Activated CD4-positive, alpha-beta T cell treated with anti-CD3 and anti-CD28 coated beads for 24 hours (primary cell): ENCODE measurements at regions not wholly inside any gene's neighbourhood (a gene's known extent, or its start where the extent isn't known, plus 50 kb on each side); places are given as distances from the start of the nearest gene placed in this dataset.
A peak's percentile ranks its signal among the peaks of the same experiment; 100 is the strongest.

Experiments
- DNase-seq, 2 donors: peaks; one replicate each; pipeline ENCODE4 v3.0.0-alpha.2; 2020; ENCODE audit warnings: low read depth in 2 of 2

DNA sequence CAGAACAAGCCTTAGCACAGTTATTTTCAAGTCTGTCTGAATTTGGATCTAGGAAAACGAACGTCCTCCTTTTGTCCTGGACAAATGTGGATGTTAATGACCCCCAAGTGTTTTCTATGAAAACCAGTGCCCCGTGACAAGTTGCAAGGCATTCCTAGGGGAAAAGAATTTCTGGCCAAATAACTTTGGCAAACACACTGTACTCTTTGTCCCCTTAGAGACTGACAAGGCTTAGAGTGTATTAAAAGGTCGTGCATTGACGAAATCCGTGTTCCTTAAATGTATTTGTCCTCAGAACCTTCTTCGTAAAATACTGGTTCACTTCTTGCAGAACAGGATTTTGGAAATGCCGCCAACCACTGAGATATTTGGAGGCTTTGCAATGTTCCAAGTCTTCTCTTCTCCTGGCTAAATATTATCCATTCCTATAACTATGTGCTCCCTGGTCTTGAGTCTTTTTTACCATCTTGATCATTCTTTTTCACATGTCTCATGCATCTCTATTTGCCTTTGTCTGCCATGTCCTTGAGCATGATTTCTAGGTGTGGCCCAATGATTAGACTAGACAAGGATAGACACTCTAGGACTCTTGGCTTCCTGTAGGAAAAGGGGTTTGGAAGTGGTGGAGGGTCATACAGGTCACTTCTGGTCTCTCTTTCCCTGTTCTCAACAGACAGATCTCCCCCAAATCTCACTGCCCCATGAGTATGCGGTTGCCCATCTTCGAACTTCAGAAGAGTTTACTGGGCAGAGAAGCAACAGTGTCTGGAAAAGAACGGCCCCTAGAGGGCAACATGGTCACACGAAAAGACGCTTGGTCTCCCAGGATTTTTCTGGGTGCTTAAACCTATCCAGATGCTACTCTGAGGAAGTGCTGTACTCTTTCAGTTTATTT lies 117.5 kb downstream of the EDEM1 start:
- DNase-seq, result peak; percentile 3 to 23

DNA sequence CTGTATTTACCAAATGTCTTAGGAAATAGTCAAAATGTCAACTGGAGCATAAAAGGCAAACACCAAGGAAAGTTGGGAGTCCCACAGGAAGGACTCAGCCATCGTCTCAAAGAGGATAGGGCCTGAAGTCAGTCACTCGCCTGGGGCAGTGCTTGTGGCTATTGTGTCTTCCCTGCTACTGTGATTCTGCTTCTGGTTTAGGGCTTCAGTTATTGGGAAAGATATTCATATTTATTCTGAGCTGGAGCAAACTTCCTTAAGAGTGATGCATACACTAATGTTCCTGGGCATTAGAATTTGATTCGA lies 118.1 kb downstream of the EDEM1 start:
- DNase-seq, result no peak

DNA sequence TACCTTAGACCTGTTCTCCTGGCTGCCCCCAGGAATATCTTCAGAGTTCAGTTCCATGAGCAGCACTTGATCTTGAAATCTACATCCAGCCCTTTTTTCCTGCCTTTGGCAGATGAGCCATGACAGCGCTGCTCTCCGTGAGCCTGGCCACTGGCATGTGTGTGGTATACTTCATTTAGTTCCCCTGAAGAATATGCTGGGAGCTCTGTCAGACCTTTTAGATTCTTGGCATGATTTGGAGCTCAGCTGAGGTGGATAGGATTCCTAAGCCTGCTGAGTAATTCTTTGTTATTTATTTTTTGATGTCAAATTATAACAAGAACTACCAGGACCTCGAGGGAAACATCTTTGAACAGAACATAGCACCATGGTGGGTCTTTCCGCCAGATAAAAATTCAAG lies 121.7 kb downstream of the EDEM1 start:
- no peak for DNase-seq

DNA sequence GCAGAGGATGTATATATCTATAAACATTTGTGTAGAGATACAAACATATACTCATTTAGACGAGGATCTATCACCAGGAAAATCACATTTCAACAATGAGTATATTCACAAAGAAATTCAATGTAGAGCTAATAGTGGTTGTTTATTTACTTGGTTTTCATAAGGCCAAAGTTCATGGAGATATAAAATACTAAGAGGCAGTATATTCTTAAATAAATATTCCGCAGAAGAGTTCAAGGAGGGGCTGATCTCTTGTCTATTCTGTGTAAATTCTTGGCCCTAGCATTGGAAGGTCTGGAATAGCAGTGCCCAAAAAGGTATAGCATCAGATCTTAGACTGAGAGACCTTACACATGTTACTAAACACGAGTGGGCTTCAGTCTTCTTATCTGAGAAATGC lies 122.1 kb downstream of the EDEM1 start:
- no peak for DNase-seq

DNA sequence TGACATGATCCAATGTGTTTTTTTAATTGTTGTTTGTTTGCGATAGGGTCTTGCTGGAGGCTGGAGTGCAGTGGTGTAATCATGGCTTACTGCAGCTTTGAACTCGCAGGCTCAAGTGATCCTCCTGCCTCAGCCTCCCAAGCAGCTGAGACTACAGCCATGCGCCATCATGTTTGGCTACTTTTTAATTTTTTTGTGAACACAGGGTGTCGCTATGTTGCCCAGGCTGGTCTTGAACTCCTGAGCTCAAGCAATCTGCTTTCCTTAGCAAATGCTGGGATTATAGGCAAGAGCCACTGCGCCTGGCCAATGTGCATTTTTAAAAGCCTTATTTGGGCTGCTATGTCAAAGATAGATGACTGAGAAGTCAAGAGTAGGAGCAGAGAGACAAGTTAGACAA lies 123.0 kb downstream of the EDEM1 start:
- DNase-seq, result no peak

DNA sequence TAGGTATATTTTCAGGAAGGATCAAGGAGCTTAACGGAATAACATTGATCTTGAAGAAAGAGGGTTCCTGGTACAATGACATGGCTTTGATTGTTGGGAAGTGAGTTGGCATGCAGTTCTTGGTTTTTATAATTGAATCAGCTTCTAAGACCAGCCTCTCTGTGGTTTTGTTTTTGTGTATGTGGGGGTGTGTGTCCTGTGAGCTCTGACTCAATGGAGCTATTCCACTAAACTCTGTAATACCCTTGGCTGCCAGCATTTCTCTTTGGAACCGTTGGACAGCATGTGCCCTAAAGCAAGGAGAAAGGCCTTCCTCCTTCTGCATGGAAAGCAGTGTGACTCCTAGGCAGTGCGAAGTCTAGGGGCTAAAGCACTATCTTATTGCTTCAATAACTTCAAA lies 124.8 kb downstream of the EDEM1 start:
- no peak for DNase-seq

DNA sequence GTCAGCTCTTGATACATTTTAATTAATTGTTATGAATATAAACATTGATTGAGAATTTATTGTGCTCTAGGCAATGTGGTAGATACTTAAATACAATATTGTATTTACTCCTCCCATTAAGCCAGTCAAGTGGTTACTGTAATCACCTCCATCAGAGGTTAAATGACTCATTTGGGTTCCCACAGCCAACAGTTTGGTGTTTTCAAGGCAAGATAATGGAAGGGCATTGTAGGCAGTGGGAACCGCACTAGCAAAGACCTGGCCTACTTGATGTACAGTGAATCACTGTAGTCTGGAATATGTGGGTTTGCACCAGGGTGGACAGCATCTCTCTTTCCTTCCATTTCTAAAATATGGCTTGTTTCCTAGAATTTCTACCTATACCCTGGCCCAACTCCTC lies 127.4 kb downstream of the EDEM1 start:
- no peak for DNase-seq

DNA sequence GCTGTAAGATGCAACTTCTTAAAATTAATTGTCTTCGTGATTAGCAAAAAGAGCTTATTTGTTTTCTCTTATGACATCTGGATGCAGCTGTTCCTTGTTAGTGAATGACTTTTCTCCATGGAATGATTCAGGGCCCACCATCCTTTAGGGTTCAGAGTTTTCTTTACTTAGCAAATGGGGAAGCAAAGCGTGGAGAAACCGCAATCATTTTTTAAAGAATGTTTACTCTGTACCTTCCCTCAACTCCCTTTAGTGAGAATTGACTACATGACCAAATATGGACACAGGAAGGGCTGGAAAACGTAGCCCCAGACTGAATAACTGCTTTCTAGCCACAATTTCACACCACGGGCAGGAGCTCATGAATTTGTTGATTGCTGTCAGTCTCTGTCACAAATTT lies 130.1 kb downstream of the EDEM1 start:
- DNase-seq, result no peak

DNA sequence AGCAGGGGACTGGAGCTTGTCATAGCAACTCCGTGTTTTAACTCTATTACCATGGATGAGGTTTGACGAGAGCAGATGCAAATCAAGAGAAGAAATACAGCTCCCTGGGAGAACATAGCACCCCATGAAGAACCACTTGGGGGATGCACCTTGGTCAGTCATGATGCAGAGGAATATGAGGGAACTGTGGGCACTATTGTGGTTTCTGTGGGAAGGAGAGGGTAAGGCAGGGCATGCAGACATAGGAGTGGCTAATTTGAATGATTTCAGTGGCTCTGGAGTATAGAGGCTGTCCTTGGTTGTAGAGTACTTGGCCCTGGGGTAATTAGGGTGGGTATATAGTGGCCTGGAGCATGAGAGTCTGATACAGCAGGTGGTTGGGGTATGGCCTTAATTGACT lies 131.9 kb downstream of the EDEM1 start:
- no peak for DNase-seq

DNA sequence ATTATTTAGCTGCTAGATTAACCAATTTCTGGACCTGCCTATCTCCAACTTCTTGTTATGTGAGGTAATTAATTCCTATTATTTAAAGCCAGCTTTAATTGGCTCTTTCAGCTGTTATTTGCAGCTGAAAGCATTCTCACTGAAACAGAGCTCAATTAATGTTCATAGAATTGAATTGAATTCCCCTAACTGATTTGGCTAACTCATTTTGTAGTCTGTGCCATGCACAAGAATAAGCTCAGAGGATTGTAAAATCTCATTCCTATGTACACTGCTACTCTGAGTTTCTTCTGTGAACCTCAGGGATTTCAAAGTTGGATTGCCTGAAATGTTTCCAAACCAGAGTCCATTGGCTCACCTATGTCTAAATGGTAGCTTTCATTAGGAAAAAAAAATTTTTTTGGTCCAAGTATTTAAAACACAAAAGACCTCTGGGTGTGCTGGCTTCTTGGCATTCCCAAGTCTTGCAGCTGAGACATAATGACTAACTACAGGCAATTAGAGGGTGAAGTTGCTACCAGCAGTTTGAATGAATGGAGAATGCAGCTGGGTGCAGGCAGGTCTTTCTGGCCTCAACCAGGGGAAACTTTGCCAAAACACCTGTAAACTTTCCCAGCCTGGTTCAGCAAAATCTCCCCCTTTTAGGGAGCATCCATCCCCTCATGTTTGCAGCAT lies 134.3 kb downstream of the EDEM1 start:
- DNase-seq, result no peak

DNA sequence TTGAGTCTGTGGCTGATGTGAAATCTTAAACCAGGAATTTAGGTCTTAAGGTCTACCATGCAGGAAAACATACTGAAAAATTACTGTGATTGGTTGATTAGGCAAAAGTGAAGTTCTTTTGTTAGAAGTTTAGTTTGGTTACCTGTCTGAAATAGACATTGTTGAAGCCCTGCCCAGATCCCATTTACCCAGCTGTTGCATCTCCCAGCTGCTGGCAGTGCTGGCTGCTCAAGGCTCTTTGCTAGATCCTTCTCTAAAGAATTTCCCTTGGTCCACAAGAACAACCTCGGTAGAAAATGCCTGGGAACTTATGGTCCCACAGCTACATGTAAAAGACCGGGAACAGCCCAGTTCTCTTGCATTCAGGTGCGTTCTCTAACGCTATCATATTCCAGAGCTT lies 137.3 kb downstream of the EDEM1 start:
- no peak for DNase-seq

DNA sequence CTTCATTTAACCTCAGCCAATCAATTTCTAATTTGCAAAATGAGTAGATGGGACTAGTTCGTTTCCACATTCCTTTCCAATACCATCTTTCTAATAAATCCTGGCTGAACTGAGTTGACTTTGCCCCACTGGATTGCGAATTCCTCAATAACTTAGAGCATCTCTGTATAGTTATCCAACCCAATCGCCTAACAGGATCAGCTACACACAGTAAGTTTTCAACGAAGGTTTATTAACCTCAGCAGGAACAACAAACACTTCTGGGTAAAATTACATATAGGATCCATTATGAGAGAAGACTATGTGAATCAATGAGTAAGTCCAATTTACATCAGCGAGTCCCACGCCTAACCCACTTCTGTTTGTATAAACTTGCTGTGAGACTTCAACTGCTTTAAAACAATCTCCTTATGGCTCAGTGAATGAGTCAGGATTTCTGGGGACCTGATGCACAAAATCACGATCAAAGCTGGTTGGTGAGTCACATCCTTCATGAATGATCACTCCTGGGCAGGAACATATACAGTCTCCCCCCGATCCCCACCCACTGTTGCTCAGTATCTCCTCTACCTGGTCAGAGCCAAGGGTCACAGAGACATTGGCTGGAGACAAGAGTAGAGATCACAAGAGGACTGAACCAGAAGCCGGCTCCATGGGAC lies 142.8 kb downstream of the EDEM1 start:
- DNase-seq, result peak in 1 of 2 donors; percentile 4

DNA sequence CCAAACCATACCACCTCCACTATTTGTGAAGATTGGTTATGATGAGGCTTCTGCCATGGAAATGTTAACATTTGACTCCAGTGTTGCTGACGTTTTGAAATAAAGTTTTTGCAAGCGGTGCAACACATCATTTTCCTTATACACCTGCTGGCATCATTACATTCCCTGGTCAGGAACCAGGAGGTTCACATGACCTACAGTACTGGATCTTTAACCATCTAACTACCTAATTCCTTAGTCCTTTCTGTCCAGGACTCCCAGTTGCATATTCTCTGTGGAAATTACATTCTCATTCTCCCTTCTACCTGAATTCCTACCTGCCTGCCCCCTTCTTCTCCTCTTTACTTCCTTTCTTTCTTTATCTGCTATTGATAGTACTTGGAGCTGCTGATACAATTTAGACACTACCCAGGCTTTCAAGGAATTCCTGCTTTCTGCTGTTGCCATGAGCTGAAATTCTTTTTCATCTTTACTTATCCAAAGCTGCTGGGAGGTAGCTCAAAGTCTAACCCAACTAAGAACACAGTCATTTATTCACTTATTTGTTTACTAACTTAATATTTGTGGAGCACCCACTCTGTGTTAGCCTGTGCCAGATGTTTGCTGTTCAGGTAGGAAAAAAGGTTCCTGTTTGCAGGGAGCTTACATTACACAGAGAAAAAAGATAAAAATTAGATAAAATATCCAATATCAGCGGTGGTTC lies 144.2 kb downstream of the EDEM1 start:
- DNase-seq, result no peak

DNA sequence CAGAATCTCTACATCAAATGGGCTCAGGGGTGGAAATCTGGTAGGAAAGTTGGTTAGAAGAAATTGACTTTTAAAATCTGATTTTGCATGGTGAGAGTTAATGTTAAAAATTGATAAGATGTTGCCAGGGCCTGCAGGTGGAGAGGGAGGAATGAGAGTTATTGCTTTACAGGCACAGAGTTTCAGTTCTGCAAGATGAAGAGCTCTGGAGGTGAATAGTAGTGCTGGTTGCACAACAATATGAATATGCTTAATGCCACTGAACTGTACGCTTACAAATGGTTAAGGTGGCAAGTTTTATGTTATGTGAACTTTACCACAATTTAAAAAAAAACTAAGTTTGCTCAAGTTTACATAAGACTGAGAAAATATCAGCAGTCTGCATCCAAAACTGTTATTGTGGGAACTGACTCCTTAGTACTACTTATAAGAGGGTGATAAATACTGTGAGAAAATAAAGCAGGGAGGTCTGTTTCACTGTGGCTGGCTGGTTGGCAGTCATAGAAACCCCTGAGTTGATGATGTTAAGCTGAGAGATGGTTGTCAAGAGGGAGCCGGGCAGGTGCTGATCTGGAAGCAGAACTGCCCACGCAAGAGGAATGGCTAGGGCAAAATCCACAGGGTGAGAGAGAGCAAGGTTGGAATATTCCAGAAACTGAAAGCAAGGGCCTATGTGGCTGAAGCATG lies 144.9 kb downstream of the EDEM1 start:
- no peak for DNase-seq

DNA sequence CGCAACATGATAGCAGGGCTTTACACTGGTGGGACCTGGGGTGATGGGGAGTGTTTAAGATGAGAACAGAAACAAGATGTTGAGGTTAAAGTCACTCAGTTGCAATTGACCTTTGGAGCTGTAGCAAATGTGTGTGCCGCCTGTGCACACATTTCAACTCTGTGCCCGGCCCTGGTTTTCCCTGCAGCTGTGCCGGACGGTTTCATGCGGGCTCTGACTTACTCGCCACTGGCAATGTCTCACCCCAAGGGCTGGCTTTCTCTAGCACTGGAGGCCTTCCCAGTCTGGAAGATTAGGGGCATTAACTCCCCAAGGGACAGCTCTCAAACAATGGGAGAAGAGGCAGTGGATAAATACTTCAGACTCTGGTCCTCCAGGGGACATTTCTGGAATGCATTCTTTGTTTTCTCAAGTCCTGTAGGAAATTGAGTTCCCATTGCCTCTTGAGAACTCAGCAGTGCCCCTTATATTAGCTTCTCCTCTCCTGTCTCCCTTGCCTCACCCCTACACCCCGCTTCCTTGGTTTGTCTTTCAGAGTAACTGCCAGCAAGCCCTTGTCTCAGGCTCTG lies 152.5 kb downstream of the EDEM1 start:
- no peak for DNase-seq

DNA sequence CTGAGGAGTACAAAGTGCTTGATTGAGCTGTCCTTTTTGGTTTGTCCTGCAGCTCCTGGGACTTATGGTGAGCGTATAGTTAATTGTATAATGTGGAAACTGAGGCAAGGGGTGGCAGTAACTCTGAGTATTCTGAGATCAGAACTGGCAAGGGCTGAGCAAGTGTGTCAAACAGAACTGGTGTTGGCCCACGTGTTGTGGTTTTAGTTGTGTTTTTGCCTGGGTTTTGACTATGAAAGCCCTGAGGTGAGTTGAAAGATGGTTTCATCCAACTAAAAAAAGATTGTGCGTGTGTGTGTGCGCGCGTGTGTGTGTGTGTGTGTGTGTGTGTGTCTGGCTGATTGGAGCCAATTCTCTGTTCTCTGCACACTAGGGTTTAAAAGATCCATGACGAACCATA lies 154.1 kb downstream of the EDEM1 start:
- no peak for DNase-seq

DNA sequence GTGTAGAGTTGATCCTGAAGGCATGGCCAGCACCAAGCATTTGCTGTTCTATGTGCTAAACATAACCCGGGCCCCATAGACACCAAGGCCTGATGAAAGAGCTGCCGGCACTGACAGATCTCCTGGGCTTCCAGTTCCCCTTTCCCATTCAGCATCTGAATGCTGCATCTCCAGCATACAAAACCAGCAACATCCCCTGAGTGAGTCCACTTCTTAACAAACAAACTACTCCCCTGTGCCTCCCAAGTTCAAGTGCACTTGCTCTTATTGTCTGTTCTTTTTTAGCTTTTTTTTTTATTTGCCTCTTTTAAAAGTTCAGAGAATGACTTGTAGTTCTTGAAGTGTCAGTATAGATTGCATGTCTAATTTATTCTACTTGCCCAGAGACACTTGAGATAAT lies 156.0 kb downstream of the EDEM1 start:
- no peak for DNase-seq

DNA sequence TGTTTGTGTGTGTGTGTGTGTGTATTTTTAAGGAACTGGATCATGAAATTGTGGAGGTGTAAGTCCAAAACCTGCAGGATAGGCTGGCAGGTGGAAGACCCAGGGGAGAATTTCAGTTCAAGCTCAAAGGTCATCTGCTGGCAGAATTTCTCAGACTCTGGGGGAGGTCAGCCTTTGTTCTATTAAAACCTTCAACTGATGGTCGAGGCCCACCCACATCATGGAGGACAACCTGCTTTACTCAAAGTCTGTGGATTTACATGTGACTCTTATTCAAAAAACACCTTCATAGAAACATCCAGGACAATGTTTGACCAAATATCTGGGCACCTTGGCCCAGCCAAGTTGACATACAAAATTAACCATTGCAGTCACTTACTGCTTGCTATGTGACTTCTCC lies 157.2 kb downstream of the EDEM1 start:
- no peak for DNase-seq

DNA sequence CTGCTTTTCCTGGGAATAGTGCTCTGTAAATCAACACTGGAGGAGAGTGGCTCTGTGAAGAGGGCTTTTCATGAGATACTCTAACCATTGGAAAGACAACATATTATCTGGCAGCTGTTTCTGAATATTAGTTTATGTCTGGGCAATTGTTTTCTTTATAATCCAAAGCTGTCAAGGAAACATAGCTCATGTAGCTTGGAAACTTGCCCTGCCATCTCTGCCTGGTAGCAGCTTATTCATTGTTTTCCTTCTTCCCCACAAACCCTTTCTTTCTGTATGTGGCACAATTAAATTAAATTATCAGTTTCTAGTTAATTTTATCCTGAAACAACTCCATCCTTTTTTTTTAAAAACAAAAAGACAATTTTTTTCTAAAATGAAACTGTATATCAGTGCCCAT lies 160.0 kb downstream of the EDEM1 start:
- DNase-seq, result no peak

DNA sequence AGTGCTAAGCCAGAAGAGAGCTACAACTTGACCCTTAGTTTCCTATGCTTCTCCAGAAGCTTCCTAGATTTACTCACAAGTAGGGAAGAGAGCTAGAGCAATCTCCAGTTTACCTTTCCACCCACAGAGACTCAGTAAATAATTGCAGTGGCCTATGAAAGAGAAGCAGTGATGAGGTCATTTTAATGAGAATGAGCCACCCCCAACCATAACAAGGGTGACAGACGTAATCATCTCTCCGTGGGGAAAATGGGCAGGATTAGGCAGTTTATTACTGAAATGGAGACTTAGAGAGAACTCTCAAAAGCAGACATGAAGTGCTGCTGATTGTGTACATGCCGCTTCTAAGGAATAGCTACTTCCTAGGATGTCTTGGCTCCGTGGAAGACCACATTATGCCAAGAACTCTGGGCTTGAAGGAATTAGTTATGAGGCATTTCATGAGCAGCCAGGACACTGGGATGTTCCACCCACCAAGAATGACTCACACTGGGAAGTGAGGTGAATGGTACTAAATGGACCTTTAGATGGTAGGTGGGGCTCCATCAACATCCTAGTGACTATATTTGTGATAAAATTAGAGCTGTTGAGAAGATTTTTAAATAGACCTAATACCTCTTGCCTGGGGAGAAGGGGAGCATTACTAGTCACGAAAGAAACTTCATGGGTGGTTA lies 160.9 kb downstream of the EDEM1 start:
- DNase-seq, result no peak

DNA sequence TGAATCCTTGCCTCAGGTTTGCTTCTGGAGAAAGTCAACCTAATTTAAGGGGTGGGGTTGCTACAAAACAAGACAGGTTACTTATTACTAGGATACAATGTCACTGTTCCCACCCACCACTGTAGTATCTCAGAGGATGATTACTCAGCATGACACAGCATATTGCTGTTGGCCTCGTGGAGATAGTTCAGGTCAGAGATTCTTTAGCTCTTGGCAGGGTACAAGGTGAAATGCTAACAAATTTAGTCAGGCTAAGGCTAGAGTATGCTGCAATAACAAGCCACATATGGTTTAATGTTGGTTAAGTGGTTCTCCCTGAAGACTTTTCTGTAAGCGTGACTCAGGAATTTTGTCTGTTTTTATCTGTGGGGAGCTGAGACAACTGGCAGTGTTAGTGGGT lies 161.8 kb downstream of the EDEM1 start:
- no peak for DNase-seq
